ENCODE measurements at regions not wholly inside any gene's neighbourhood (a gene's known extent, or its start where the extent isn't known, plus 50 kb on each side); places are given as distances from the start of the nearest gene placed in this dataset.

GRCh38 chr6:14286144-14286543 lies 168.6 kb downstream of the CD83 start:
- no TSS peak for BruUV-seq (replicated peaks)

GRCh38 chr6:14286634-14287428 lies 169.3 kb downstream of the CD83 start:
- Histone ChIP-seq H3K27me3 (replicated peaks in 1 of 2; ENCODE audit: control insufficient read depth in 2 of 2, insufficient read depth in 2 of 2, low read length in 1 of 2) (no peaks in the 10 kb centered on the region), H3K4me1 (ENCODE audit: control insufficient read depth, insufficient read depth, low read length) (no peaks in the 10 kb centered on the region), H3K9ac (ENCODE audit: control insufficient read depth, insufficient read depth, low read length) (no peak overlapping the region), H2AFZ (ENCODE audit: control insufficient read depth, low read depth, low read length) (no peak overlapping the region), H4K20me1 (ENCODE audit: control insufficient read depth, insufficient read depth) (no peaks in the 10 kb centered on the region), H3K79me2 (ENCODE audit: control insufficient read depth, insufficient read depth, low read length) (no peaks in the 10 kb centered on the region), H3K9me3 (replicated peaks; ENCODE audit: control insufficient read depth, insufficient read depth, low read length) (no peaks in the 10 kb centered on the region), H3K27ac (ENCODE audit: control insufficient read depth, insufficient read depth) (no peak overlapping the region), H3K4me2 (ENCODE audit: control insufficient read depth, insufficient read depth) (no peak overlapping the region), H3K36me3 (ENCODE audit: control insufficient read depth in 2 of 2, insufficient read depth in 2 of 2, low read length in 1 of 2) (no peaks in the 10 kb centered on the region), H3K4me3 (no peak overlapping the region)
- BruUV-seq (replicated peaks) = no TSS peak
- ChIA-PET CTCF (interaction anchor here (1.0 kb wide), 1 partner anchor 30 kb away, joined by 3 read pairs; no protein-coding TSS in a partner anchor), RAD21 (ENCODE audit: unreplicated experiment) (no interaction called here), POLR2A (no interaction called here), SMC1A (ENCODE audit: uncharacterized antibody, unreplicated experiment) (interaction anchor here (0.9 to 1.0 kb wide), 2 partner anchors 8 to 22 kb away, joined by 3 read pairs; no protein-coding TSS in a partner anchor)
- ATAC-seq = no peak
- WGBS (ENCODE audit: insufficient coverage, insufficient replicate concordance, low lambda C conversion rate, missing lambda C conversion rate) = 6% methylated on average over 1 of the region's 1 CpG
- in situ Hi-C loops (cut with MboI) = no loop called here
- intact Hi-C loops (cut with micrococcal nuclease; ENCODE audit: unreplicated experiment) = no loop called here
- DNase-seq (ENCODE audit: low read depth, low spot score) = no peak
- FAIRE-seq = no peak
- TF ChIP-seq USF2 (IDR thresholded peaks at IDR 0.05; ENCODE audit: borderline replicate concordance, low read depth, low read length) (no peak), SMARCA5 (IDR thresholded peaks at IDR 0.05) (no peak), CEBPZ (IDR thresholded peaks at IDR 0.05; ENCODE audit: low read depth, low read length) (no peak), SKIL (IDR thresholded peaks at IDR 0.05; ENCODE audit: low read depth, poor library complexity, severe bottlenecking) (no peak), RAD51 (IDR thresholded peaks at IDR 0.05) (no peak), POLR2AphosphoS2 (IDR thresholded peaks at IDR 0.05; ENCODE audit: low read depth, low read length) (no peak), MEF2B (IDR thresholded peaks at IDR 0.05; ENCODE audit: partially characterized antibody, poor library complexity, severe bottlenecking) (no peak)

More at GRCh38 chr6:14286144-14286543, 168.6 kb downstream of the CD83 start:
- DNase-seq (ENCODE audit: low read depth, low spot score) (no peak), ATAC-seq (no peak), FAIRE-seq (no peak)
- H3K27me3 ChIP-seq (replicated peaks in 1 of 2; ENCODE audit: control insufficient read depth in 2 of 2, insufficient read depth in 2 of 2, low read length in 1 of 2) = no peaks in the 10 kb centered on the region
- no peak overlapping the region for H3K27ac ChIP-seq (ENCODE audit: control insufficient read depth, insufficient read depth)
- no peaks in the 10 kb centered on the region for H3K79me2 ChIP-seq (ENCODE audit: control insufficient read depth, insufficient read depth, low read length)
- no peaks in the 10 kb centered on the region for H3K9me3 ChIP-seq (replicated peaks; ENCODE audit: control insufficient read depth, insufficient read depth, low read length)
- POLR2A ChIA-PET = no interaction called here
- WGBS (ENCODE audit: insufficient coverage, insufficient replicate concordance, low lambda C conversion rate, missing lambda C conversion rate) = 47% methylated on average over 5 of the region's 5 CpGs
- no peak for TF ChIP-seq BACH1 (IDR thresholded peaks at IDR 0.05; ENCODE audit: borderline replicate concordance)
- no peak overlapping the region for H2AFZ ChIP-seq (ENCODE audit: control insufficient read depth, low read depth, low read length)
- CTCF ChIA-PET = no interaction called here
- intact Hi-C loops (cut with micrococcal nuclease; ENCODE audit: unreplicated experiment) = no loop called here
- H3K4me3 ChIP-seq = no peak overlapping the region
- no peaks in the 10 kb centered on the region for H3K4me1 ChIP-seq (ENCODE audit: control insufficient read depth, insufficient read depth, low read length)
- no peaks in the 10 kb centered on the region for H3K36me3 ChIP-seq (ENCODE audit: control insufficient read depth in 2 of 2, insufficient read depth in 2 of 2, low read length in 1 of 2)
- in situ Hi-C loops (cut with MboI) = no loop called here
- H4K20me1 ChIP-seq (ENCODE audit: control insufficient read depth, insufficient read depth) = no peaks in the 10 kb centered on the region
- no peak overlapping the region for H3K9ac ChIP-seq (ENCODE audit: control insufficient read depth, insufficient read depth, low read length)
- SMC1A ChIA-PET (ENCODE audit: uncharacterized antibody, unreplicated experiment) = interaction anchor here (0.9 to 1.3 kb wide), 3 partner anchors 9 to 23 kb away, joined by 3 read pairs; no protein-coding TSS in a partner anchor
- RAD21 ChIA-PET (ENCODE audit: unreplicated experiment) = no interaction called here
- H3K4me2 ChIP-seq (ENCODE audit: control insufficient read depth, insufficient read depth) = no peak overlapping the region

All from GM12878 (cell line).